Natural killer cell (primary cell): ENCODE measurements at regions not wholly inside any gene's neighbourhood (a gene's known extent, or its start where the extent isn't known, plus 50 kb on each side); places are given as distances from the start of the nearest gene placed in this dataset.

Experiments
- ATAC-seq, 3 donors: fragments of 150-1000 bp in 2 of 3; fragments of 200-7000 bp in 1 of 3; cut with Tn5 transposase; 1 replicate in 1 of 3; 2 replicates in 2 of 3; pipeline ENCODE4 v1.10.0; 2021; ENCODE audit warnings: mild to moderate bottlenecking in 2 of 3, moderate library complexity in 2 of 3
- DNase-seq, 2 donors: peaks; one replicate each; pipeline versions ENCODE4 v3.0.0 to v3.0.0-alpha.2; 2013 to 2021; ENCODE audit warnings: mixed read lengths in 1 of 2
- H3K27ac ChIP-seq: one replicate; pipeline ENCODE4 v1.5.1; 2013; ENCODE audit warnings: mild to moderate bottlenecking, low read length
- H3K27me3 ChIP-seq: one replicate; pipeline ENCODE4 v1.6.1; 2013; ENCODE audit warnings: low read length; ENCODE audit not compliant: control insufficient read depth, insufficient read depth
- H3K36me3 ChIP-seq: one replicate; pipeline ENCODE4 v1.6.1; 2013; ENCODE audit warnings: low read length; ENCODE audit not compliant: control insufficient read depth, insufficient read depth
- H3K4me1 ChIP-seq: one replicate; pipeline ENCODE4 v1.6.1; 2013; ENCODE audit warnings: low read length; ENCODE audit not compliant: control insufficient read depth, insufficient read depth
- H3K4me3 ChIP-seq: one replicate; pipeline ENCODE4 v1.5.1; 2013; ENCODE audit warnings: low read length
- H3K9me3 ChIP-seq: one replicate; pipeline ENCODE4 v1.6.1; 2013; ENCODE audit warnings: low read length; ENCODE audit not compliant: control insufficient read depth, insufficient read depth
- H3K27ac Mint-ChIP-seq, 2 donors: one replicate each; pipeline ENCODE4 v1.8.0; 2022; ENCODE audit warnings: mild to moderate bottlenecking in 2 of 2, mixed read lengths in 2 of 2, moderate library complexity in 1 of 2
- H3K27me3 Mint-ChIP-seq, 2 donors: one replicate each; pipeline ENCODE4 v1.8.0; 2022; ENCODE audit warnings: low read depth in 2 of 2, mixed read lengths in 2 of 2
- H3K36me3 Mint-ChIP-seq: one replicate; pipeline ENCODE4 v1.8.0; 2022; ENCODE audit warnings: mixed read lengths
- H3K4me1 Mint-ChIP-seq, 2 donors: one replicate each; pipeline ENCODE4 v1.8.0; 2022; ENCODE audit warnings: mixed read lengths in 2 of 2
- H3K4me3 Mint-ChIP-seq: one replicate; pipeline ENCODE4 v1.8.0; 2022; ENCODE audit warnings: mild to moderate bottlenecking, moderate library complexity, mixed read lengths
- H3K9me3 Mint-ChIP-seq, 2 donors: one replicate each; pipeline ENCODE4 v1.8.0; 2022; ENCODE audit warnings: mixed read lengths in 2 of 2
- CTCF ChIP-seq: fragments of 200-600 bp; IDR thresholded peaks from one replicate; pipeline ENCODE4 v1.8.0; 2022; ENCODE audit warnings: antibody characterized with exemption
- WGBS: methylation state at CpG from one replicate; pipeline ENCODE4 v1.1.7; 2013; ENCODE audit warnings: missing lambda C conversion rate; ENCODE audit not compliant: insufficient coverage; 5-methylcytosine and 5-hydroxymethylcytosine counted together
- intact Hi-C: fragments of 100-400 bp; cut with micrococcal nuclease; formaldehyde crosslinking; loops from one replicate; pipeline ENCODE4 v1.14.2; 2022

GRCh38 chr4:107512549-107512948, 207.5 kb downstream of the PAPSS1 start:
- Histone ChIP-seq H3K27ac (no peak overlapping the region), H3K27me3 (no peaks in the 10 kb centered on the region), H3K9me3 (peaks cover 3% of the 10 kb centered on the region), H3K4me1 (no peaks in the 10 kb centered on the region), H3K36me3 (no peaks in the 10 kb centered on the region), H3K4me3 (no peak overlapping the region)
- intact Hi-C loops = no loop called here
- no peak for TF ChIP-seq CTCF
- DNase-seq (no peak), ATAC-seq (no peak)
- Mint-ChIP-seq H3K27me3 (no peaks in the 10 kb centered on the region), H3K36me3 (no peaks in the 10 kb centered on the region), H3K4me3 (no peak overlapping the region), H3K9me3 (peaks cover 9 to 10% of the 10 kb centered on the region in 2 donors), H3K27ac (no peak overlapping the region), H3K4me1 (no peaks in the 10 kb centered on the region)

- H3K9me3 ChIP-seq = no peaks in the 10 kb centered on the region
- no peaks in the 10 kb centered on the region for H3K36me3 ChIP-seq
- peaks cover 6 to 8% of the 10 kb centered on the region in 2 donors for H3K9me3 Mint-ChIP-seq
- TF ChIP-seq CTCF = no peak
- no peak overlapping the region for H3K27ac ChIP-seq
- H3K36me3 Mint-ChIP-seq = no peaks in the 10 kb centered on the region
- DNase-seq (no peak), ATAC-seq (no peak)
- no peak overlapping the region for H3K4me3 Mint-ChIP-seq
- H3K4me3 ChIP-seq = no peak overlapping the region
- no peaks in the 10 kb centered on the region for H3K4me1 Mint-ChIP-seq
- no peak overlapping the region for H3K27ac Mint-ChIP-seq
- H3K27me3 ChIP-seq = no peaks in the 10 kb centered on the region
- intact Hi-C loops = no loop called here
- no peaks in the 10 kb centered on the region for H3K4me1 ChIP-seq
- no peaks in the 10 kb centered on the region for H3K27me3 Mint-ChIP-seq
Measured at GRCh38 chr4:107509615-107510014, 210.4 kb downstream of the PAPSS1 start.

GRCh38 chr4:107500551-107500950, 219.5 kb downstream of the PAPSS1 start:
- Mint-ChIP-seq H3K4me1 (no peaks in the 10 kb centered on the region), H3K27me3 (no peaks in the 10 kb centered on the region), H3K27ac (no peak overlapping the region), H3K36me3 (no peaks in the 10 kb centered on the region), H3K4me3 (no peak overlapping the region), H3K9me3 (peaks cover 10 to 18% of the 10 kb centered on the region in 2 donors)
- Histone ChIP-seq H3K36me3 (no peaks in the 10 kb centered on the region), H3K27ac (no peak overlapping the region), H3K27me3 (no peaks in the 10 kb centered on the region), H3K4me3 (no peak overlapping the region), H3K9me3 (no peaks in the 10 kb centered on the region), H3K4me1 (no peaks in the 10 kb centered on the region)
- no peak for ATAC-seq
- intact Hi-C loops = no loop called here
- TF ChIP-seq CTCF = no peak
- DNase-seq = no peak
- 100% methylated on average over 2 of the region's 3 CpGs for WGBS

- H3K27me3 Mint-ChIP-seq = no peaks in the 10 kb centered on the region
- H3K27me3 ChIP-seq = no peaks in the 10 kb centered on the region
- DNase-seq (no peak), ATAC-seq (no peak)
- intact Hi-C loops = no loop called here
- no peak for TF ChIP-seq CTCF
- peaks cover 13 to 20% of the 10 kb centered on the region in 2 donors for H3K9me3 Mint-ChIP-seq
- no peaks in the 10 kb centered on the region for H3K36me3 Mint-ChIP-seq
- H3K4me1 Mint-ChIP-seq = no peaks in the 10 kb centered on the region
- no peak overlapping the region for H3K4me3 ChIP-seq
- H3K27ac ChIP-seq = no peak overlapping the region
- WGBS = 100% methylated on average over 1 of the region's 2 CpGs
- no peak overlapping the region for H3K27ac Mint-ChIP-seq
- no peaks in the 10 kb centered on the region for H3K4me1 ChIP-seq
- no peaks in the 10 kb centered on the region for H3K36me3 ChIP-seq
- H3K9me3 ChIP-seq = no peaks in the 10 kb centered on the region
- no peak overlapping the region for H3K4me3 Mint-ChIP-seq
Measured at GRCh38 chr4:107497054-107497453, 223.0 kb downstream of the PAPSS1 start.
